CD4-positive, alpha-beta T cell treated with Interleukin-2 at 100 ng/mL for 4 hours (primary cell): ENCODE measurements at regions not wholly inside any gene's neighbourhood (a gene's known extent, or its start where the extent isn't known, plus 50 kb on each side); places are given as distances from the start of the nearest gene placed in this dataset.

Experiments used
- DNase-seq: peaks from one replicate; pipeline ENCODE4 v3.0.0-alpha.2; 2020; ENCODE audit warnings: low spot score

- no peak for DNase-seq
These were observed 244.7 kb downstream of the PTEN start for GRCh38 chr10:88108115-88108610.

GRCh38 chr10:88110355-88110754, 246.9 kb downstream of the PTEN start:
- no peak for DNase-seq

GRCh38 chr10:88110822-88111221, 247.4 kb downstream of the PTEN start:
- no peak for DNase-seq

- DNase-seq, result no peak
These were observed 247.9 kb downstream of the PTEN start for GRCh38 chr10:88111294-88111693.

- DNase-seq, result no peak
These were observed 249.8 kb downstream of the PTEN start for GRCh38 chr10:88113232-88113631.

- DNase-seq, result no peak
These were observed 250.3 kb downstream of the PTEN start for GRCh38 chr10:88113657-88114272.

- DNase-seq, result peak; percentile 24
These were observed 250.9 kb downstream of the PTEN start for GRCh38 chr10:88114368-88114767.

- no peak for DNase-seq
These were observed 252.0 kb downstream of the PTEN start for GRCh38 chr10:88115407-88115806.

- DNase-seq, result no peak
These were observed 252.5 kb downstream of the PTEN start for GRCh38 chr10:88115968-88116367.

- DNase-seq, result no peak
These were observed 253.1 kb downstream of the PTEN start for GRCh38 chr10:88116481-88116880.

- peak; percentile 17 for DNase-seq
These were observed 253.7 kb downstream of the PTEN start for GRCh38 chr10:88116971-88117626.

GRCh38 chr10:88117869-88118632, 254.6 kb downstream of the PTEN start:
- DNase-seq, result no peak

- DNase-seq, result no peak
These were observed 255.3 kb downstream of the PTEN start for GRCh38 chr10:88118729-88119128.

- no peak for DNase-seq
These were observed 255.7 kb downstream of the PTEN start for GRCh38 chr10:88119160-88119559.

- DNase-seq, result no peak
These were observed 256.6 kb downstream of the PTEN start for GRCh38 chr10:88120075-88120474.

- DNase-seq, result no peak
These were observed 257.3 kb downstream of the PTEN start for GRCh38 chr10:88120599-88121333.

- DNase-seq, result no peak
These were observed 257.9 kb downstream of the PTEN start for GRCh38 chr10:88121361-88121760.

GRCh38 chr10:88122145-88122544, 258.7 kb downstream of the PTEN start:
- no peak for DNase-seq

GRCh38 chr10:88122576-88122975, 259.2 kb downstream of the PTEN start:
- DNase-seq, result no peak

GRCh38 chr10:88125766-88126165, 262.3 kb downstream of the PTEN start:
- DNase-seq, result no peak

- no peak for DNase-seq
These were observed 263.3 kb downstream of the PTEN start for GRCh38 chr10:88126699-88127098.

GRCh38 chr10:88127269-88127668, 263.8 kb downstream of the PTEN start:
- no peak for DNase-seq
